ENCODE measurements at regions not wholly inside any gene's neighbourhood (a gene's known extent, or its start where the extent isn't known, plus 50 kb on each side); places are given as distances from the start of the nearest gene placed in this dataset.
"Not testable (repeated sequence)": the region's sequence is repeated elsewhere in the genome, so short reads cannot be mapped to it uniquely, and the experiment has no call there.

- no peak for DNase-seq (ENCODE audit: low spot score)
- Histone ChIP-seq H3K27me3 (ENCODE audit: insufficient read depth) (no peaks in the 10 kb centered on the region), H3K36me3 (ENCODE audit: insufficient read depth) (peaks cover 7% of the 10 kb centered on the region; the same call in 1 of the 2 replicates), H3K27ac (ENCODE audit: low read depth) (no peak overlapping the region), H3K4me1 (ENCODE audit: insufficient read depth) (no peaks in the 10 kb centered on the region), H3K4me2 (no peak overlapping the region), H3K9me2 (ENCODE audit: insufficient read depth) (no peaks in the 10 kb centered on the region), H2AFZ (no peak overlapping the region), H3K79me2 (replicated peaks; ENCODE audit: insufficient read depth) (no peaks in the 10 kb centered on the region), H4K20me1 (replicated peaks; ENCODE audit: insufficient read depth) (no peaks in the 10 kb centered on the region), H3K4me3 (no peak overlapping the region), H3F3A (replicated peaks; ENCODE audit: low read depth) (no peaks in the 10 kb centered on the region)
- TF ChIP-seq ZNF114 (CRISPR knock-in tag; IDR thresholded peaks at IDR 0.05) = no peak
- TF ChIP-seq REST (IDR thresholded peaks at IDR 0.05; ENCODE audit: unreplicated experiment) = no peak
- no peak for TF ChIP-seq STAT1 (IDR thresholded peaks at IDR 0.05; ENCODE audit: unreplicated experiment)
- no peak for TF ChIP-seq POLR2AphosphoS5 (IDR thresholded peaks at IDR 0.05; ENCODE audit: low read depth)
- TF ChIP-seq CREB1 (CRISPR knock-in tag; IDR thresholded peaks at IDR 0.05; ENCODE audit: low read depth) = no peak
- no peak for TF ChIP-seq ZNF462 (CRISPR knock-in tag; IDR thresholded peaks at IDR 0.05)
- TF ChIP-seq, protein P1, sequence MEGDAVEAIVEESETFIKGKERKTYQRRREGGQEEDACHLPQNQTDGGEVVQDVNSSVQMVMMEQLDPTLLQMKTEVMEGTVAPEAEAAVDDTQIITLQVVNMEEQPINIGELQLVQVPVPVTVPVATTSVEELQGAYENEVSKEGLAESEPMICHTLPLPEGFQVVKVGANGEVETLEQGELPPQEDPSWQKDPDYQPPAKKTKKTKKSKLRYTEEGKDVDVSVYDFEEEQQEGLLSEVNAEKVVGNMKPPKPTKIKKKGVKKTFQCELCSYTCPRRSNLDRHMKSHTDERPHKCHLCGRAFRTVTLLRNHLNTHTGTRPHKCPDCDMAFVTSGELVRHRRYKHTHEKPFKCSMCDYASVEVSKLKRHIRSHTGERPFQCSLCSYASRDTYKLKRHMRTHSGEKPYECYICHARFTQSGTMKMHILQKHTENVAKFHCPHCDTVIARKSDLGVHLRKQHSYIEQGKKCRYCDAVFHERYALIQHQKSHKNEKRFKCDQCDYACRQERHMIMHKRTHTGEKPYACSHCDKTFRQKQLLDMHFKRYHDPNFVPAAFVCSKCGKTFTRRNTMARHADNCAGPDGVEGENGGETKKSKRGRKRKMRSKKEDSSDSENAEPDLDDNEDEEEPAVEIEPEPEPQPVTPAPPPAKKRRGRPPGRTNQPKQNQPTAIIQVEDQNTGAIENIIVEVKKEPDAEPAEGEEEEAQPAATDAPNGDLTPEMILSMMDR (conservative IDR thresholded peaks at IDR 0.05; ENCODE audit: low read depth in 2 of 2) = no peak
- no peak for TF ChIP-seq JUNB (IDR thresholded peaks at IDR 0.05; ENCODE audit: unreplicated experiment)
- no peak overlapping the region for H3K27ac Mint-ChIP-seq
- no peaks in the 10 kb centered on the region for H3K4me1 Mint-ChIP-seq
- H3K36me3 Mint-ChIP-seq (ENCODE audit: low read depth) = peaks cover 32% of the 10 kb centered on the region
- no peak for ATAC-seq
- no peak overlapping the region for H3K4me3 Mint-ChIP-seq
- H3K9me3 Mint-ChIP-seq = peaks cover 92% of the 10 kb centered on the region
- H3K27me3 Mint-ChIP-seq (ENCODE audit: insufficient read depth, low read depth, poor library complexity) = peaks cover 2% of the 10 kb centered on the region
Measured at GRCh38 chr14:106230071-106230470, 703.7 kb downstream of the TMEM121 start.

GRCh38 chr14:106233191-106233590 lies 706.8 kb downstream of the TMEM121 start:
- not testable (repeated sequence) for H2AFZ ChIP-seq; H3K4me3 Mint-ChIP-seq; DNase-seq (ENCODE audit: low spot score); H3K4me1 Mint-ChIP-seq; H4K20me1 ChIP-seq (replicated peaks; ENCODE audit: insufficient read depth); H3K36me3 ChIP-seq (ENCODE audit: insufficient read depth); H3K27ac ChIP-seq (ENCODE audit: low read depth); H3K27ac Mint-ChIP-seq; H3K27me3 Mint-ChIP-seq (ENCODE audit: insufficient read depth, low read depth, poor library complexity); H3K4me2 ChIP-seq; H3K9me2 ChIP-seq (ENCODE audit: insufficient read depth); H3K79me2 ChIP-seq (replicated peaks; ENCODE audit: insufficient read depth); H3K27me3 ChIP-seq (ENCODE audit: insufficient read depth); ATAC-seq; H3K4me3 ChIP-seq; H3F3A ChIP-seq (replicated peaks; ENCODE audit: low read depth); H3K4me1 ChIP-seq (ENCODE audit: insufficient read depth)
- Mint-ChIP-seq H3K9me3 (peaks cover 92% of the 10 kb centered on the region), H3K36me3 (ENCODE audit: low read depth) (peaks cover 25% of the 10 kb centered on the region)
